Stimulated activated CD8-positive, alpha-beta memory T cell treated with anti-CD3 and anti-CD28 coated beads, Interleukin-4, amount 100 ng/mL, for 48 hours (primary cell): ENCODE measurements at regions not wholly inside any gene's neighbourhood (a gene's known extent, or its start where the extent isn't known, plus 50 kb on each side); places are given as distances from the start of the nearest gene placed in this dataset.
A peak's percentile ranks its signal among the peaks of the same experiment; 100 is the strongest.
"Not testable (repeated sequence)": the region's sequence is repeated elsewhere in the genome, so short reads cannot be mapped to it uniquely, and the experiment has no call there.

Experiments
- DNase-seq: peaks from one replicate; pipeline ENCODE4 v3.0.0-alpha.2; 2020

DNA sequence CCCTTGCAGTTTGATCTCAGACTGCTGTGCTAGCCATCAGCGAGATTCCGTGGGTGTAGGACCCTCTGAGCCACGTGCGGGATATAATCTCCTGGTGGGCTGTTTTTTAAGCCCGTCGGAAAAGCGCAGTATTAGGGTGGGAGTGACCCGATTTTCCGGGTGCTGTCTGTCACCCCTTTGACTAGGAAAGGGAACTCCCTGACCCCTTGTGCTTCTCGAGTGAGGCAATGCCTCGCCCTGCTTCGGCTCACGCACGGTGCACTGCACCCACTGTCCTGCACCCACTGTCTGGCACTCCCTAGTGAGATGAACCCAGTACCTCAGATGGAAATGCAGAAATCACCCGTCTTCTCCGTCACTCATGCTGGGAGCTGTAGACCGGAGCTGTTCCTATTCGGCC is 728.9 kb upstream of the SPRY2 start:
- DNase-seq, result not testable (repeated sequence)

DNA sequence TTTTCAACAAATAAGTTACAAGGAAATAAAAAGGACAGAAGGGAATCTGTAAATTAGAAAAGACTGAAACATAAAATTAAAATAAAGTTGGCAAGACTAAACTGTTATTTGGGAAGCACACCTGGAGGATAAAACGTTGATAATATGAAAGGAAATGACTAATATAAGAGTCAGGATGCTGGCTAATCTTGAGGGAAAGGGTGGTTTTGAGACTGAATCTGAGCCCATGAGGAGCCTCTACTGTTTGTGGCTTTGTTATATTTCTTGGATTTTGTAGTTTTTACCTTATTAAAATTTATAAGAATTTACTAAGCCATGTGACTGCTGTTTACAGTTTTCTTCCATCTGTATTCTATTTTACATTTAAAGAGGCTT is 718.0 kb upstream of the SPRY2 start:
- no peak for DNase-seq

DNA sequence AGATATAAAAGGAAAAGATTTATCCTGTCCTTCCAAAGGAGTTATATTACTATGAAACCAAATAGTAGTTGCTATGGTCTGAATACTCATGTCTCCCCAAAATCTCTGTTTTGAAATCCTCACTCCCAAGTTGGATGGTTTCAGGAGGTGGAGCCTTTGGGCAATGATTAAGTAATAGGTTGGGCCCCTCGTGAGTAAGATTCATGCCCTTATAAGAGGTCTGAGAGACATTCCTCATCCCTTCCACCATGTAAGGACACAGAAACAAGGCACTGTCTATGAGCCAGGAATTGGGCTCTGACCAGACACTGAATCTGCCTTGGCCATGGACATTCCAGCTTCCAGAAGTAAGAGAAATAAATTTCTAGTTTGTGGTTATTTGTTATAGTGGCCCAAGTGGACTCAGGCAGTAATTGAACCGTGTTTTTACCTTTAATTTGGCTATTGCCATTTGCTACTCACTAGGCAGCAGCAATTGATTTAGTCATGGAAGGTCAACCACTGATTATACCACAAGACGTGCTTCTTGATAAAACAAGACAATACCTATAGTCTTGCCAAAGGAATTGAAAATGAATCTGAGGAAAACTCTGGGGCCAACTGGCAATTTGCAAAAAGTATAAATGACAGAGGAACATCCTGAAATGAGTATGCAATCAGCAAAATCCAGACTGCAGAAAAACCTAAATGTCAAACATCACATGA is 717.4 kb upstream of the SPRY2 start:
- DNase-seq, result no peak

GRCh38 chr13:81051873-81052272 is 710.9 kb upstream of the SPRY2 start:
- DNase-seq, result no peak

GRCh38 chr13:81048026-81048461 is 707.1 kb upstream of the SPRY2 start:
- no peak for DNase-seq

GRCh38 chr13:81041761-81042160 is 700.8 kb upstream of the SPRY2 start:
- no peak for DNase-seq

GRCh38 chr13:81031996-81032395 is 691.1 kb upstream of the SPRY2 start:
- DNase-seq, result no peak

- no peak for DNase-seq
Measured at GRCh38 chr13:81025091-81025490, 684.2 kb upstream of the SPRY2 start.

DNA sequence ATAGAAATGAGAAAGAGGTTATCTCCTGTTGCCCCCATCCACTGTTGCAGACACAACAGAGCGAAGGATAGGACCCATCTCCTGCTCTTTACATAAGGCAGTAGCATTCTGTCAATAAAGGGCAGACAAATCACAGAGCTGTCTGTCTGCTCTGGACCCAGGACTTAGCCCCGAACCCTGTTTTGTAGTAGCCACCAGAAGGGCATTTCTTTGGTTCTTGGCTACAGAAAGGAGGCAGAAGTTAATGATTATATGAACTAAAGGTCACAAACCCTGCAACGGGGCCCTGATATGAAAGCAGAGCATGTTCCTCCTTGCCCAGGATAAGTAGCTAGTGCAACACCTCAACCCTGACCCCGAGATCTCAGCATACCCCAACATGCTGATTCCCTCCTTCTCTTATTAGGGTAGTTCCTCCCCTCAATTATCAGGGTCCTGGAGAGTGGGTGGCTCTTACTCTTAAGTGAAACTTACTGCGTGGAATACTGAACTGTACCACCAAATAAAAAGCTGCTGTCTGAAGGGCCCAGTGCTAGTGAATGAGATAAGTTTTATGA is 680.4 kb upstream of the SPRY2 start:
- no peak for DNase-seq

DNA sequence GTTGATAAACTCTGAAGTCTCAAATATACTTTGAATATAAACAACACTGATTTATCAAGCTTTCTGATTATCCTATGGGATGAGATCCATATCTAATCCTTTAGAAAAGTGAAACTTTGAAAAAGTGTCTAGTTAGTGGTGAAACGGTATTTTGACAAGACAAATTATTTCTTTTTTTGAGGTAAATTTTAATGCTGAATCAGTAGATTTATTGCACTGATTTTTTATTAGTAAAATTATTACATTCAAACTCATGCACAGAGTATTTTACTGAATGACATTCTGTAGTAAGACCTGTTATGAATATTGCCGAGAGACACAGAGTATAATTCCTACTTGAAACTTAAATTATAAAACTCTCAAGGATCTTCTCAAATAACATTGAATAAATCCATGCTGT is 679.1 kb upstream of the SPRY2 start:
- no peak for DNase-seq

DNA sequence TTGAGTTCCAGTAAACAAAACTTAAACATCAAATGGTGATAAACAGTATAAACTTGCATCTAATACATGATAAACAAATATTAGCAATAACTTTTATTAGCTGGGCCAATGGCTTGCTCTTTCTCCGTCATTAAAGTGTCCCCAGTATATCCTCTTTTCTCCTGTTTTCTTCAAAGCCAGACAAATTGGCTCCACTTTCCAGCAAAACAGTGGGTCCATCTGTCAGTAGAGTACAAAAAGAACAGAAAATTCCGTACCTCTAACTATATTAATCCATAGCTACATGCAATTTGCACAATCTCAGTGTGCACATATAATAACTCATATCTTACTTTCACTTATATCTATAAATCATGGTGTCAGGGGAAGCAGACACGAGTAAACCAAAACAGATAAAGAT is 678.0 kb upstream of the SPRY2 start:
- no peak for DNase-seq

GRCh38 chr13:81017513-81018152 is 676.7 kb upstream of the SPRY2 start:
- no peak for DNase-seq

DNA sequence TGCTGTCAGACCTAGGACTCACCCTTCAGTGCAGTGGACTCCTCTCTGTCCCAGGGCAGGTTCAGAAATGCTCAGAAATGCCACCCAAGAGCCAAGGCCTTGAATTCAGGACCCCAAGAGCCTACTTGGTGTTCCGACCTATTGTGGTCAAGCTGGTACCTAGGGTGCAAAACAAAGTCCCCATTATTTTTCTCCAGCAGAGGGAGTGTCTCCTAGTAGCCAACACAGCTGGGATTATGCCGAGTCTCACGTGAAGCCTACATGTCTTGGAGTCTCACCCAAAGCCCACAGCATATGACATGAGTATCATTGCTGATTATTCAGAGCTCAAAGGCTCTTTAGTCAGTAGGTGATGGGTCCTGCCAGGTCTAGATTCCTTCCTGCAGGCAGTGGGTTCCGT is 671.1 kb upstream of the SPRY2 start:
- DNase-seq, result no peak

DNA sequence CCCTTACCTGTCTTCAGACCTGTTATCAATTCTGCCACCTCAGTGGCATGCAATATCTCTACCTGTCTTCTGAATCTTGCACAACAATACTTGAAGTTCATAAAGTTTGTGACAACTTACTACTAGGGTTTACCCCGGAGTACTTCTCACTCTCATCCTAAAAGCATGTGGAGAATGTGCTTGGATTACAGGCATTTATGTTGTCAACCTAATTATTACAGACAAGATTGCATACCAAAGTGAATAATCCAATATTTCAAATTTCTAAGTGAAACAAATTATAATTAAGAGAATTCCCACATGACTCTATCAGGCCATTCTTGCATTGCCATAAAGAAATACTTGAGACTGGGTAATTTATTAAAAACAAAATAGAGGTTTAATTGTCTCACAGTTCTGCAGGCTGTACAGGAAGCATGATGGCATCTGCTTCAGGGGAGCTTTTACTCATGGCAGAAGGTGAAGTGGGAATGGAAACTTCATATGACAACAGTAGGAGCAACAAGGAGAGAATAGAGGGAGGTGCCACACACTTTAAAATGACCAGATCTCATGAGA is 661.0 kb upstream of the SPRY2 start:
- no peak for DNase-seq

DNA sequence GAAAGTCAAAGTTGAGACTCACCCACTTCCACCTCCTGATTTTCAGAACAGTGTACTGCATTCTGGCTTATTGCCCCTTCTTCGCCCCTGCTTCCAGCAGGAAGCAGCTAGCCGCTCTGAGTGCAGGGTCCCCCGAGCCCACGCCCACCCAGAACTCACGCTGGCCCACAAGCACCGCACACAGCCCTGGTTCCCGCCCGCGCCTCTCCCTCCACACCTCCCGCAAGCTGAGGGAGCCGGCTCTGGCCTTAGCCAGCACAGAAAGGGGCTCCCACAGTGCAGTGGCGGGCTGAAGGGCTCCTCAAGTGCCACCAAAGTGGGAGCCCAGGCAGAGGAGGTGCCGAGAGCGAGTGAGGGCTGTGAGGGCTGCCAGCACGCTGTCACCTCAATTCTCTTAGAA is 657.7 kb upstream of the SPRY2 start:
- DNase-seq, result not testable (repeated sequence)

GRCh38 chr13:80989747-80990146 is 648.8 kb upstream of the SPRY2 start:
- DNase-seq, result no peak

GRCh38 chr13:80989241-80989640 is 648.3 kb upstream of the SPRY2 start:
- no peak for DNase-seq

- DNase-seq, result no peak
Measured at GRCh38 chr13:80988391-80989151, 647.6 kb upstream of the SPRY2 start.

- DNase-seq, result peak; percentile 30
Measured at GRCh38 chr13:80979035-80979641, 638.2 kb upstream of the SPRY2 start.

- no peak for DNase-seq
Measured at GRCh38 chr13:80977168-80977567, 636.2 kb upstream of the SPRY2 start.

DNA sequence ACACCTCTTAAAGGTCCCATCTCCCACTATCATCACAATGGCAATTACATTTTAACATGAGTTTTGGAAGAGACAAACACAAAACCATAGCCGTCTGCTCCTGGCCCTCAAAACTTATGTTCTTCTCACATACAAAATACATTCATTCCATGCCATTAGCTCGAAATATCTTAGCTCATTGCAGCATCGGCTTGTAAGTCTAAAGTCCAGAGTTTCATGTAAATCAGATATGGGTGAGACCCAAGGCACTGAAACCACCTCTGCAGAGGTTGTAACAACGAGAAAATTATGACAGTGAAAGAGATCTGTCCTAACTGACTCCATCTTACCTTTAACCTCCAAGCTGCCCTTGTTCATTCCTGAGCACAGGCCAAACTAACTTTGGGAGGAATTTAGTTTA is 635.0 kb upstream of the SPRY2 start:
- no peak for DNase-seq

DNA sequence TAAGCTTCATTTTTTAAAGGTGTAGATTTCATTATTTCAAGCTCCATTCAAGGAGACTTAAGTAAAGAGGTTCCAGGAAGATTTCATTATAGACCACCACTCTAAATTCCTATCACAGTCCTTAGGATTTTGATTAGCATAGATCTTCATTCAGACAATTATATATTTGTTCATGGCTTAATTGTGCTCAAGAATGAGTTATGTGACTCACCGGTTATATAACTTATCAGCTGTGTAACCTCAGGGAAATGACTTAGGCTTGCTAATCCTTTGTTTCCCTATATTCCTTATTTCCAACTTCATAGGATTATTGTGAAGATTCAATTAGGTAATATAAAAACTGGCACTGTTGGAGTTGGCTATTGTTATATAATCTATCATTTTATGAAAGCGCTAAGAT is 632.8 kb upstream of the SPRY2 start:
- DNase-seq, result no peak

DNA sequence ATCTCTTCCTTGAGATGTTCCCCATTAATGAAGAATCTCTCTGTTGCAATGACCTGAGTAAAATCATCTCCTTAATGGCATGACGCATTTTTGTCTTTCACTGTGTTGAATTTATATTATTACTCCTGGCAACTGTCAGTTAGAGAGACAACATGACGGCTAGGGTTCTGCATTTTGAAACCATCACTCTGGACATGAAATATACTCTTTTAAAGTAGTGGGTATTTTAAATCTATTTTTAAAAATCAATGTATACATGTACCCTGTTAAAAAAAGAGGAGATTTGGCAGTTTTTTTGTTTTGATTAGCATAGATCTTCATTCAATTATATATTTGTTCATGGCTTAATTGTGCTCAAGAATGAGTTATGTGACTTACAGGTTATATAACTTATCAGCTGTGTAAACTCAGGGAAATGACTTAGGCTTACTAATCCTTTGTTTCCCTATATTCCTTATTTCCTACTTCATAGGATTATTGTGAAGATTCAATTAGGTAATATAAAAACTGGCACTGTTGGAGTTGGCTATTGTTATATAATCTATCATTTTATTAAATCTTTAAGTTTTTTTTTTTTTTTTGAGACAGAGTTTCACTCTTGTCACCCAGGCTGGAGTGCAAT is 632.0 kb upstream of the SPRY2 start:
- DNase-seq, result no peak
